DND-41 (cell line): ENCODE measurements at regions not wholly inside any gene's neighbourhood (a gene's known extent, or its start where the extent isn't known, plus 50 kb on each side); places are given as distances from the start of the nearest gene placed in this dataset.
"Not testable (repeated sequence)": the region's sequence is repeated elsewhere in the genome, so short reads cannot be mapped to it uniquely, and the experiment has no call there.

Experiments used
- ATAC-seq: fragments of 200-7000 bp; cut with Tn5 transposase; 3 replicates; pipeline ENCODE4 v1.9.1; 2021; ENCODE audit warnings: low read depth; ENCODE audit not compliant: insufficient read depth
- DNase-seq: peaks from one replicate; pipeline ENCODE4 v3.0.0-alpha.2; 2020
- H2AFZ ChIP-seq: 2 replicates; pipeline ENCODE4 v1.6.0; 2012; ENCODE audit warnings: low read depth, low read length
- H3K27ac ChIP-seq: 2 replicates; pipeline ENCODE4 v1.5.1; 2012; ENCODE audit warnings: low read length, inconsistent platforms
- H3K27me3 ChIP-seq: fragments of 200-600 bp; sonication (generic); 2 replicates; pipeline ENCODE4 v1.6.0; 2012; ENCODE audit warnings: low read length, mild to moderate bottlenecking, inconsistent platforms; ENCODE audit not compliant: insufficient read depth, poor library complexity
- H3K36me3 ChIP-seq: 2 replicates; pipeline ENCODE4 v1.5.1; 2012; ENCODE audit warnings: low read length, inconsistent platforms; ENCODE audit not compliant: insufficient read depth
- H3K4me1 ChIP-seq: 2 replicates; pipeline ENCODE4 v1.5.1; 2012; ENCODE audit warnings: mild to moderate bottlenecking, low read length; ENCODE audit not compliant: insufficient read depth
- H3K4me2 ChIP-seq: 2 replicates; pipeline ENCODE4 v1.6.0; 2012; ENCODE audit warnings: mild to moderate bottlenecking, moderate library complexity, low read length, inconsistent platforms; ENCODE audit not compliant: insufficient read depth
- H3K4me3 ChIP-seq, 2 experiments: fragments of 200-600 bp in 1 of 2; shearing (Covaris generic) in 1 of 2; 2 replicates each; pipeline ENCODE4 v1.5.1; 2012 to 2016; ENCODE audit warnings: inconsistent platforms in 2 of 2, low read length in 2 of 2, mild to moderate bottlenecking in 2 of 2, low read depth in 1 of 2, moderate library complexity in 1 of 2
- H3K79me2 ChIP-seq: 2 replicates; pipeline ENCODE4 v1.6.0; 2012; ENCODE audit warnings: low read length, inconsistent platforms; ENCODE audit not compliant: insufficient read depth
- H3K9ac ChIP-seq: 2 replicates; pipeline ENCODE4 v1.6.0; 2012; ENCODE audit warnings: low read depth, mild to moderate bottlenecking, inconsistent platforms, low read length, moderate library complexity
- H3K9me3 ChIP-seq: 2 replicates; pipeline ENCODE4 v1.5.1; 2012; ENCODE audit warnings: low read length, moderate library complexity, mild to moderate bottlenecking, inconsistent platforms; ENCODE audit not compliant: insufficient read depth, severe bottlenecking
- H4K20me1 ChIP-seq: 2 replicates; pipeline ENCODE4 v1.6.0; 2012; ENCODE audit warnings: low read length; ENCODE audit not compliant: insufficient read depth
- EZH2 ChIP-seq: IDR thresholded peaks from 3 replicates; pipeline ENCODE4 v1.6.1; 2012; ENCODE audit warnings: borderline replicate concordance, low read depth, mild to moderate bottlenecking, moderate library complexity, low read length, inconsistent platforms; ENCODE audit not compliant: severe bottlenecking
- TF ChIP-seq, protein P1 (sequence below): IDR thresholded peaks from 2 replicates; pipeline ENCODE4 v1.5.1; 2012; ENCODE audit warnings: borderline replicate concordance, low read length, moderate library complexity, mild to moderate bottlenecking; ENCODE audit not compliant: poor library complexity, severe bottlenecking; ENCODE audit errors: extremely low read depth

DNA sequence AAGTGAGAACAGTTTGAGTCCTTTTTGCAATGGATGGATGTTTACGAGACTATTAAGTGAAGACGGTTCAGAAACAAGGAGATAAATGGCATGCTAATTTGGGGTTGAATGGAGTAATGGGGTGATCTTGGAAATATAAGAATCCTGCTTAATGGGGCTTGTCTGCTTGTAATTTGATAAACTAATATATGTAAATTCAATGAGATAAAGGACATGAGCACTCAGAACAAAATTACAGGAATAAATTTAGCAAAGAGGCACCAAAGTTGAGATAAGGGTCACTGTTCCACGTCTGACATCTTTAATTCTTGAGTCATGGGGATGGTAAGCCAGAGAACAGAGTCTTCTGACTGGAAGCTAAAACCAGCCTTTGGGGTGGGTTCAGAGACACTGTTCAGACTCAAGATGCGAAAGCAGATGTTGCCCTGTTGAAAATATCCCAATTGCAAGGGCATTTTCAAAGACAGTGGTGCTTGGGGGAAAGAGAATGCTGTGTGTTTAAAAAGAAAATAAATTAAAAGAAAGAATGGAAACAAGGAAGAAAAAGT lies 67.8 kb upstream of the CHRNB4 start:
- no peak overlapping the region for H3K4me3 ChIP-seq
- no peak overlapping the region for H2AFZ ChIP-seq
- H3K36me3 ChIP-seq, result no peaks in the 10 kb centered on the region
- H3K27me3 ChIP-seq, result no peaks in the 10 kb centered on the region
- H3K4me1 ChIP-seq, result peaks cover 10% of the 10 kb centered on the region; the same call in 1 of the 2 replicates
- H3K4me2 ChIP-seq, result peak overlapping the region; percentile 41; the same call in 1 of the 2 replicates
- H3K27ac ChIP-seq, result no peak overlapping the region
- H3K9me3 ChIP-seq, result peaks cover 2% of the 10 kb centered on the region
- ATAC-seq, result no peak
- H4K20me1 ChIP-seq, result no peaks in the 10 kb centered on the region
- H3K9ac ChIP-seq, result no peak overlapping the region
- DNase-seq, result no peak
- H3K79me2 ChIP-seq, result no peaks in the 10 kb centered on the region
- no peak for TF ChIP-seq EZH2
- TF ChIP-seq, protein P1, sequence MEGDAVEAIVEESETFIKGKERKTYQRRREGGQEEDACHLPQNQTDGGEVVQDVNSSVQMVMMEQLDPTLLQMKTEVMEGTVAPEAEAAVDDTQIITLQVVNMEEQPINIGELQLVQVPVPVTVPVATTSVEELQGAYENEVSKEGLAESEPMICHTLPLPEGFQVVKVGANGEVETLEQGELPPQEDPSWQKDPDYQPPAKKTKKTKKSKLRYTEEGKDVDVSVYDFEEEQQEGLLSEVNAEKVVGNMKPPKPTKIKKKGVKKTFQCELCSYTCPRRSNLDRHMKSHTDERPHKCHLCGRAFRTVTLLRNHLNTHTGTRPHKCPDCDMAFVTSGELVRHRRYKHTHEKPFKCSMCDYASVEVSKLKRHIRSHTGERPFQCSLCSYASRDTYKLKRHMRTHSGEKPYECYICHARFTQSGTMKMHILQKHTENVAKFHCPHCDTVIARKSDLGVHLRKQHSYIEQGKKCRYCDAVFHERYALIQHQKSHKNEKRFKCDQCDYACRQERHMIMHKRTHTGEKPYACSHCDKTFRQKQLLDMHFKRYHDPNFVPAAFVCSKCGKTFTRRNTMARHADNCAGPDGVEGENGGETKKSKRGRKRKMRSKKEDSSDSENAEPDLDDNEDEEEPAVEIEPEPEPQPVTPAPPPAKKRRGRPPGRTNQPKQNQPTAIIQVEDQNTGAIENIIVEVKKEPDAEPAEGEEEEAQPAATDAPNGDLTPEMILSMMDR, result no peak

DNA sequence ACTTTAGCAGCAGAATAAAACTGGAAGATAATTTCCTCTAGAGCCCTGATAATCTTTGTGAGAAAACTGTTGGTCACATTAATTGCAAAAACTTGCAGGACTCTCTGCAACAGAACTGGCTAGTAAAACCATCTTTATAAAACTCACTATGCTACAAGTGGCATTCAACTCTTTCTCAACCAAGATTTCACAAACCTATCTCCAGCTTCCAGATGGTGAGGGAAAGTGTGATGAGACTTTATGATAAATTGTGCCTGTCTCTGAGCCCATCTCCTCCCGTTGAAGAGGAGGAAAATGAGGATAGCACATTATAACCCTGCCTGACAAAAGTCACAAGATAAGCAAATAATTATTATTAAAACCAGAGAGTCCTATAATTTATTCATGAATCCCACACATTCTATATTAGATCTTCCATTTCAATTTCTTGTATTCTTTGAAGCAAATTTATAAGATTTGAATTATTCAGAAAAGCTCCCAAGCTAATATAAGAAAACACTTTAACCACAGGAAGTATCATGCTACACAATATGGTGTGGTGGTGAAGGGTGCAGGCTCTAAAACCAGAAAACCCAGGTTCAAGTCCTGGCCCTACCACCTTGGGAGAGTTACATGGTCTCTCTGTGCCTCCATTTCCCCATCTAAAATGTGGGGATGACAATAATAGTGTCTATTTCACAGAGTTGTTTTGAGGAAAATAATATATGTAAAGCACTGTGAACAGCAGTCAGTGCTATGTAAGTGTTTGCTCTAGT lies 65.6 kb upstream of the CHRNB4 start:
- not testable (repeated sequence) for H3K79me2 ChIP-seq, ATAC-seq

DNA sequence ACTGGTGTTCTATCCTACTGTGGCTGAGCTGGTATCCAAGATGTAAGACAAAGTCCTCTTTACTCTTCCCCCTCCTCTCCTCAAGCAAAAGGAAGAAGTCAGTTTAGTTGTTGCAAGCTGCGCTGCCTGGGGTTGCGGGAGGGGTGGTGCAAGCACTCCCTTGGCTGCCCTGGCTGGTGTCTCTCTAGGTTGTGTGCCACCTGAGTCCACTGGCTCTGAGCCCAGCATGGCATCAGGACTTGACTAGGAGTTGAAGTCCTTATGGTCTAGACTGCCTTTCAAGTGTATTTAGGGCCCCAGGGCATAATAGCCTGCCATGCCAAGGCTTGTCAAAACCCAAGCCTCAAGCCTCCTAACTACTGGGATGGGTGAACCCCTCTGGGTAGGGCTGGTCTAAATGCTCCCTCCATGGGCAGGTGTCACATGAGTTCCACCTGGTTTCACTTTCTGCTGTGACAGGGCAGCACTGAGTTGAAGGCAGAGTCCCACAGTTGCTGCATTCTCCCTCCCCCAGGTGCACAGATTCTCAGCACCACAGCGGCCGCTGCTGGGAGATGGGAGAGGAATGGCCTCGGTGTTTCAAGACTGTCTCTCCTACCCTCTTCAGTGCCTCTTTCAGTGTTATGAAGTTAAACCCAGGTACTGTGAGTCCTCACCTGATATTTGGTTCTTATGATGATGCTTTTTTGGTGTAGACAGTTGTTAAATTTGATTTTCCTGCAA lies 62.5 kb upstream of the CHRNB4 start:
- H3K79me2 ChIP-seq, H3K4me2 ChIP-seq, H3K4me1 ChIP-seq, ATAC-seq, DNase-seq, H2AFZ ChIP-seq, H3K27me3 ChIP-seq, H3K4me3 ChIP-seq, H4K20me1 ChIP-seq, H3K27ac ChIP-seq, H3K9me3 ChIP-seq, H3K36me3 ChIP-seq, H3K9ac ChIP-seq: not testable (repeated sequence)

More for the DNA sequence above, 65.6 kb upstream of the CHRNB4 start:
- not testable (repeated sequence) for H2AFZ ChIP-seq, H3K9ac ChIP-seq, H3K9me3 ChIP-seq, H3K36me3 ChIP-seq, H3K4me2 ChIP-seq, H3K27me3 ChIP-seq, H3K4me3 ChIP-seq, H3K27ac ChIP-seq, H3K4me1 ChIP-seq, H4K20me1 ChIP-seq, DNase-seq

DNA sequence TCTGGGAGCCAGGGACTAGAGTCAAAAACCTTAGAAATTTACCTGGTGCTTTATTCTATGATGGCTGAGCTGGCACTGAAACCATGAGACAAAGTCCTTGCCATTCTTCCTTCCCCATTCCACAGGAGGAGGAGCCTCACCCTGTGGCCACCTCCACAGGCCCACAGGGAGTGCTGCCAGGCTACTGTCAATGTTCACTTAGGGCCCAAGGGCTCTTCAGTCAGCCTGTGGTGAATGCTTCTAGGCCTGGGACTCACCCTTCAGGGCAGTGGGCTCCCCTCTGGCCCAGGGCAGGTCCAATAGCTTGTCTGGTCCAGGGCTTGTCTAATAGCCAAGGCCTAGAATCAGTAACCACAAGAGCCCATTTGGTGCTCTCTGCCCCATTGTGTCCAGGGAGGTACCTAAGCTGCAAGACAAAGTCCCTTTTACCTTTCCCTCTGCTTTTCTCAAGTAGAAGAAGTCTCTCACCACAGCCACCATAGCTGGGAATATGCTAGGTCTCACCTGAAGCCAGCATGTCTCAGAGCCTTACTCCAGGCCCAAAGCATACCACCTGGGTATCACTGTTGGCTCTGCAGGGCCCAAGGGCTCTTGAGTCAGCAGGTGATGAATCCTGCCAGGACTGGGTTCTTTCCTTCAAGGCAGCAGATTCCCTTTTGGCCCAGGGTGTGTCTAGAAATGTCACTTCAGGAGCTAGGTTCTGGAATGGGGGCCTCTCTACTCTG lies 61.8 kb upstream of the CHRNB4 start:
- ATAC-seq (no peak), DNase-seq (no peak)
- Histone ChIP-seq H3K4me3 (no peak overlapping the region), H3K4me1 (peaks cover 3% of the 10 kb centered on the region; the same call in 1 of the 2 replicates), H3K4me2 (no peak overlapping the region), H2AFZ (no peak overlapping the region), H3K79me2 (no peaks in the 10 kb centered on the region), H3K9ac (no peak overlapping the region), H3K9me3 (no peaks in the 10 kb centered on the region), H3K36me3 (no peaks in the 10 kb centered on the region), H3K27me3 (peaks cover 2% of the 10 kb centered on the region), H4K20me1 (no peaks in the 10 kb centered on the region), H3K27ac (no peak overlapping the region)
- TF ChIP-seq EZH2, result no peak
- TF ChIP-seq, protein P1, result no peak
